Fibroblast of the aortic adventitia (primary cell): ENCODE measurements at regions not wholly inside any gene's neighbourhood (a gene's known extent, or its start where the extent isn't known, plus 50 kb on each side); places are given as distances from the start of the nearest gene placed in this dataset.
A peak's percentile ranks its signal among the peaks of the same experiment; 100 is the strongest.

Experiments
- DNase-seq: peaks from one replicate; pipeline ENCODE4 v3.0.0-alpha.2; 2010; ENCODE audit warnings: low read depth
- H3K4me3 ChIP-seq: 2 replicates; pipeline ENCODE4 v1.5.1; 2011; ENCODE audit warnings: low read depth, mild to moderate bottlenecking, control low read depth, low read length, moderate library complexity
- CTCF ChIP-seq: IDR thresholded peaks from 2 replicates; pipeline ENCODE4 v1.5.1; 2011; ENCODE audit warnings: mild to moderate bottlenecking, low read length, control low read depth, inconsistent platforms; ENCODE audit not compliant: insufficient read depth

- no peak overlapping the region for H3K4me3 ChIP-seq
- TF ChIP-seq CTCF, result no peak
- DNase-seq, result no peak
Observed at GRCh38 chr17:69880591-69881112, 194.4 kb upstream of the KCNJ16 start.

GRCh38 chr17:69882281-69882680, 192.7 kb upstream of the KCNJ16 start:
- no peak overlapping the region for H3K4me3 ChIP-seq
- TF ChIP-seq CTCF, result no peak
- DNase-seq, result peak; percentile 63

- DNase-seq, result no peak
- no peak overlapping the region for H3K4me3 ChIP-seq
- no peak for TF ChIP-seq CTCF
Observed at GRCh38 chr17:69883120-69883519, 191.9 kb upstream of the KCNJ16 start.

- no peak overlapping the region for H3K4me3 ChIP-seq
- DNase-seq, result no peak
- no peak for TF ChIP-seq CTCF
Observed at GRCh38 chr17:69884356-69884755, 190.7 kb upstream of the KCNJ16 start.

- no peak for TF ChIP-seq CTCF
- DNase-seq, result no peak
- H3K4me3 ChIP-seq, result no peak overlapping the region
Observed at GRCh38 chr17:69884846-69885245, 190.2 kb upstream of the KCNJ16 start.

- no peak overlapping the region for H3K4me3 ChIP-seq
- DNase-seq, result peak; percentile 74
- TF ChIP-seq CTCF, result no peak
Observed at GRCh38 chr17:69898601-69899000, 176.4 kb upstream of the KCNJ16 start.

GRCh38 chr17:69900101-69900500, 174.9 kb upstream of the KCNJ16 start:
- DNase-seq, result no peak
- TF ChIP-seq CTCF, result no peak
- no peak overlapping the region for H3K4me3 ChIP-seq
